ENCODE measurements at regions not wholly inside any gene's neighbourhood (a gene's known extent, or its start where the extent isn't known, plus 50 kb on each side); places are given as distances from the start of the nearest gene placed in this dataset.
A peak's percentile ranks its signal among the peaks of the same experiment; 100 is the strongest.

DNA sequence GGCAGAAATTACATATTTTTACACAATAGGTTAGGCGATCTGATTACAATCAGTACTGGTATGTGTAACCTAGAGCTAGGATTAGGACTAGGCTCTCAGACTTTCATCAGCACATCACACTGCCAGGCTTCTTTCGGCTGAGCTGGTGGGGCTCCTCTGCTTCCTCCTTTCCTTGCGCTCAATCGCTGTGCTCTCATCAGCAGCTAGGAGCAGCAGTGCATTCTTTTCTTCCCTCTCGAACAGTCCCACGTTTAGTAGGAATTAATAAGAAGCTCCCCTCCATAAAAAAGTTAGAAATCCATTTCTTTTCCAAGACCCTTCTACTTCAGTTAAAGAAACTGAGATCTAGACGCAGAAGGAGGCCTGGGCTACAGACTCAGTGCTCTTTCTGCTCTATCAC lies 350.4 kb downstream of the SPRY1 start:
- no peak for DNase-seq

DNA sequence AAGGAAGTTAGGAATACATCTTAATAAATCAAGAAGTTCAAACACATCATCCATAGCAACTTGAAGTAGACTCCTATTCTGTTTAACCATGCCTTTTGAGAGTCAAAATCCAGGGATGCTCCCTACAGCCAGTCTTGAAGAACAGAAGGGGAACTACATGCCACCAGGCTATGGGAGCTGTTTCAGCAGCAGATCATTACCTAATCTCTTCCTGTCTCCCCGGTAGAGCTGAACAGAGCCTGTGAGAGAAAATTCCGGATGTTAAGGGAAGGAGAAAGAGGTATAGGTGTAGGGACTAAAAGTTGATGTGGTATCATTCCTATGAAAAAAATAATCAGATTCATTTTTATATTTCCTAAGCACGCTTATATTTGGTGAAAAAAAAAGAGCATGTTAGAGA lies 352.2 kb downstream of the SPRY1 start:
- DNase-seq: no peak

DNA sequence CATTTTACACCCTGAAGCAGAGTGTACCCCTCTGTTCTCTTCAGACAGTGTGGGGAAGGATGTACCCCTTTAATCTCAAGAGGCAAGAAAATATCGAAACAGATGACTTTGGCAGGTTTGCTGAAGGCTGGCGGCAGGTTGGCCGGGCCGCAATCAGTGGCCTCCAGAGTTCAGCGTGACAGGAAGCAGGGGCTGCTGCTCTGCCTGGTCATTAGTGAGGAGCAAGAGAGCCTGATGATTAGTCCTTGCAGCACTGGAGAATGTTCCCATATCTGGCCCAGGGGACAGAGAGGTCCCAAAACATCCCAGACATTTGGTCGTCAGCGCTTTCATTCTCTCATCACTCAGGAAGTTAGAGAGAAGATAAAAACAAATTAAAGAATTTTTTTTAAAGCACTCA lies 352.8 kb downstream of the SPRY1 start:
- no peak for DNase-seq

GRCh38 chr4:123750044-123750443 lies 353.4 kb downstream of the SPRY1 start:
- no peak for DNase-seq

GRCh38 chr4:123755655-123756054 lies 359.1 kb downstream of the SPRY1 start:
- no peak for DNase-seq

DNA sequence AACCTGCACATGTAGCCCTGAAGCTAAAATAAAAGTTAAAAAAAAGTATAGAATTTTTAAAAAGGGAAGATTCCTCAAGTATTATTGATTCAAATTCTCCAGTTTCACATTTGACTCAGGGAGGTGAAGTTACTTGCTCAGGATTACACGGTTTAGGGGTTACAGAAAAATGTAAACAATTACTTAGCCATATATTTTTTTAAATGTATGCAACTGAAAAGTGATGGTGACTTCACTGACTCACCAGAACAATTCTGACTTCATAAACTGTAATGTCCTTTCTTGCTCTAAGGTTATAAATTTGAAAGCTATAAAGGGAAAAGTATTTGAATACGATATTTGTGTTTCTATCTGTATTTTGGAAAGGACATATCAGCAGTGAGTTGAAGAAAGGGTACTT lies 371.2 kb downstream of the SPRY1 start:
- no peak for DNase-seq

GRCh38 chr4:123770884-123771283 lies 374.3 kb downstream of the SPRY1 start:
- DNase-seq: no peak

GRCh38 chr4:123776267-123776666 lies 379.7 kb downstream of the SPRY1 start:
- DNase-seq: no peak

GRCh38 chr4:123777373-123777772 lies 380.8 kb downstream of the SPRY1 start:
- peak; percentile 76 for DNase-seq

GRCh38 chr4:123783151-123783790 lies 386.7 kb downstream of the SPRY1 start:
- no peak for DNase-seq

- DNase-seq: no peak
These were observed 387.3 kb downstream of the SPRY1 start for GRCh38 chr4:123783921-123784320.

GRCh38 chr4:123784626-123785025 lies 388.0 kb downstream of the SPRY1 start:
- no peak for DNase-seq

DNA sequence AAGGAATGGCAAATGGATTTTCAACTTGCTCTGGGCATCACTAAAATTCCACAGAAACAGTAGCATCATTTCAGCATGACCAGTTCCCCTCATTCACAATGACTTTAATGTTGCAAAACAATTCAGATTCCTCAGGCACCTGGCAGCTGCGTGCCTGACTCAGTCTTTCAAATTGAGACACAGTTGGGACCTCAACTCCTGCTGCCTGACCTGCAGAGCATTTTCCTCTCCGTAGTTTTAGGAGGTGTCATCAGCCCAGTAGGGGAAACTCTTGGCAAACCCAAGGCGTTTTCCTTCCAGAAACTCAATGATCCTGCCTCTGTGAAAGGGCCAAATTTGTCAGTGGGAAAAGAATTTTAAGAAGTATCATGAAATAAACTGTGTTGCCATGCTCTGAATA lies 388.9 kb downstream of the SPRY1 start:
- DNase-seq: peak; percentile 87

- DNase-seq: peak; percentile 73
These were observed 389.7 kb downstream of the SPRY1 start for GRCh38 chr4:123786163-123786915.

GRCh38 chr4:123786920-123787319 lies 390.3 kb downstream of the SPRY1 start:
- DNase-seq: peak; percentile 84

GRCh38 chr4:123787512-123788080 lies 391.0 kb downstream of the SPRY1 start:
- DNase-seq: no peak

DNA sequence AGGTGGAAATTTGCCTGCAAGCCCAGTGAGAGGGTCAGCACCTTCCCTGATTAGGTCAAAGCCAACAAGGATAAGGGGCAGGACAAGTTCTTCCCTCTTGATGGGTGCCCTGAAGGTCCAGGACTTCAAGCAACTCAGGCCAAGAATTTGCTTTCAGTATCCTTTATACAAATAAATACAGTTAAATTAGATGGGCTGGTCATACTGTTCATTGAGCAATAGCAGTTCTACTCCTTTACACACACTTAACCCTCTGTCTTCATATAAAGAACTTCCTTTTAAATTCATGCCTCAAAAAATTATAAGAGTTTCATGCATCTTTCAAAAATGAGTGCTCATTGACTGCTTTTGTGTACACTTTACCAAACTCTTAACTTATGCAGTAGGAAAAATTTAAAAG lies 392.0 kb downstream of the SPRY1 start:
- DNase-seq: no peak

DNA sequence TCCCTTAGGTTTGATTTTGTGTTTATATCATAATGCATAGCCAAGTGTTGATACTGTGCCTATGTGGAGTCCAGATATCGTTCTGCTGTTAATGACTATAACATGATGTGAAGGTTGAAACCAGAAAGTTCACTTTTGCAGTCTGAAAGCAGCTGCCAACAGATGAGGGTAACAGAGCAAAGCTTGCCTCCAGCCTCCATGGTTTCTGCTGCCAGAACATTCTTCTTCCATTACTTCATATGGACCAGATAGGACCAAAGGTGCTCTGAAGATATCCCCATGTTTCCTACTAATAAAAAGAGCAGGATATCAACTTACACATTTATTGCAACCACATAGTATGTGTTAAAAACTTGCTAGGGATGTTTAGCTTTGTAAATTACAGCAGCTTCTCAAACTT lies 394.1 kb downstream of the SPRY1 start:
- DNase-seq: no peak

- DNase-seq: no peak
These were observed 405.6 kb downstream of the SPRY1 start for GRCh38 chr4:123802082-123802645.

DNA sequence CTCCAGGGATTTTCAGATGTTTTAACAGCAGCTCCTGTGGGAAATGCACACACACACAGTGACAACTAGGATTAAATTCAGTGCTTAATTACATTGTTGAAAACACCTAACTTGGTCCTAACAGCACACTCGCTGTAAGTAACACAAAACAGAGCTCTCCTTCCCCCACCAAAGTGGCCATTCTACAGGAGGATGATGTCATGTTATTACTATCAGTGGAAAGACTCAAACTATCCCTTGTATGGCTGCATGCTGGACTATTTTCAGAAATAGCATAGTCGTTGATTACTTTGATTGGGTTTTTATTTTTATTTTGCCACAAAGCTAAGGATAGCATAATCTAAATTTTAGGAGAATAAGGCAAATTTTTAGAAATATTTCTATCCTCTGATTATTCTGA lies 406.3 kb downstream of the SPRY1 start:
- no peak for DNase-seq

DNA sequence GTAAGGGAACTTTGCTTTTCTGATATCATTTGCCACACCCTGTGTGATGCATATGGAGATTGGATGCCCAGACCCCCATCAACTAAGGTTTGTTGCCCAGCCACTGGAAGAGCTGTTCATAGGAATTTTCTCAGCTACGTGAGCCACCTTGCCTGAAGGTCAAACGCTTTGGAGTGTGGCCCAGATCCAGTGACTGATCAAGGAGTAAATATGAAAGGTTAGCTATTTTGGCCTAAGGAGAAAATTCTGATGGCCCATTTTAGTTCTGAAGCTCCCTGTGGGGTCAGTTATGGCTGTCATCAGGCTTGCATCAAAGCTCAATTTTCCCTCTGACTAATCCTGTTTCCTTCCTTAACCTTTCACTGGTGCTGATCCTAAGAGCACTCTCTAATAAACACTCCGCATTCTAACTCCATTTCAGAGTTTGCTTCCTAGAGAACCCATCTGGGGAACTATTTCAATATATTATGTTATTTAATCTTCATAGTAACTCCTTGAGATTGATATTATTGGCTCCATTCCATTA lies 407.7 kb downstream of the SPRY1 start:
- no peak for DNase-seq

DNA sequence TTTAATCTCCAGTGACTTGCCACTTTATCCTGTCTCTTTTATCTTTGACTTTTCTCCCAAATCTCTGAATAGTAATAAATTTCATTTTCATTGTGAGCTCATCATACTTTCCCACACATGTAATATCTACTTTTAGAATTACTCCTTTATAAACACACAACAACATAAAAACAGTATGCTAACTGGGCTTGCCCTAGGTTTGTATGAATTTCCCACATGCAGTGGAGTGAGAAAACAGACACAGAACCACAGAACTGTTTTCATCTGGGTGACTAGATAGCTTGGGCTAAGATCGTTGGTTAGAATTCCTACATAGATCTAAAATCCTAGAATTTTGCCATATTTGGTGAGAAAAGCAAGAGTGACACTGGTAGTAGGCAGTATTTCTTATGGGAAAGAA lies 409.5 kb downstream of the SPRY1 start:
- no peak for DNase-seq

DNA sequence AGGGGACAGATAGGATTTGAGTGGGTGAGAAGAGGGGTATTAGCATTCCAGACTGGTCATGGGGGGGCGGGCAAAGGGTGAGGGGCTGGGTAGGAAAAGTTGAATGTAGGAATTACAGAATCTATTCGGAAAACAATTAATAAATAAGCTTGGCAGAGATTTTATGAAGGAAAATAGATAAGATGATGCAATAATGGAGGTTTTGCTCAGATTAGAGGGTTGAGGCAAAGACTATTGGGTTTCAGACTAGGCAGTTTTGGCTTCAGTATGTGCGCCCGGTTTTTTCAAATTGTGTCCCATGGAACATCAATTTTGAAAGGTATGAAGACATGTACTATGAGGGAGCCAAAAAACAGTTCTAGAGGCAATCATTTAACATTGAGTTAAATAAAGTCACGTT lies 410.6 kb downstream of the SPRY1 start:
- DNase-seq: no peak
